AG04450 (cell line): ENCODE measurements at regions not wholly inside any gene's neighbourhood (a gene's known extent, or its start where the extent isn't known, plus 50 kb on each side); places are given as distances from the start of the nearest gene placed in this dataset. TPM values are rescaled to one million over a fixed set of nuclear protein-coding genes. Genes with fewer than 3 reads are reported as not detected.

ENCODE experiments used
- CTCF ChIA-PET: fragments of 300-600, 350-600 bp; formaldehyde crosslinking; extraction: SDS; loops from one replicate; lab custom pipeline; 2022; ENCODE audit warnings: antibody characterized with exemption, inconsistent platforms; lab: Charles Lee
- POLR2A ChIA-PET: fragments of 350-600 bp; formaldehyde crosslinking; extraction: SDS; loops from one replicate; lab custom pipeline; 2021; ENCODE audit warnings: antibody characterized with exemption, inconsistent platforms; lab: Yijun Ruan, JAX
- DNase-seq: peaks from one replicate; pipeline ENCODE4 v3.0.0-alpha.2; 2011; ENCODE audit warnings: low read depth, low spot score
- H3K27ac ChIP-seq: one replicate; pipeline ENCODE4 v1.5.1; 2012; ENCODE audit warnings: low read depth, low read length, control low read depth
- H3K27me3 ChIP-seq: one replicate; pipeline ENCODE4 v1.6.0; 2012; ENCODE audit warnings: low read length; ENCODE audit not compliant: control insufficient read depth, insufficient read depth
- H3K4me3 ChIP-seq: 2 replicates; pipeline ENCODE4 v1.5.1; 2011; ENCODE audit warnings: mild to moderate bottlenecking, low read depth, low read length, control low read depth
- H3K9me3 ChIP-seq: 2 replicates; pipeline ENCODE4 v1.5.1; 2012; ENCODE audit warnings: low read length; ENCODE audit not compliant: control insufficient read depth, insufficient read depth
- small RNA-seq: library from RNA; depleted of rRNA; stranded (forward); fragments of <200 nt; gene quantifications from one replicate; pipeline ENCODE3, GENCODE V24; 2012; ENCODE audit warnings: low read depth; ENCODE audit not compliant: insufficient read length
- TF ChIP-seq, protein P1 (sequence below): IDR thresholded peaks from 2 replicates; pipeline ENCODE4 v1.5.1; 2011; ENCODE audit warnings: low read depth, low read length, control low read depth, inconsistent platforms

DNA sequence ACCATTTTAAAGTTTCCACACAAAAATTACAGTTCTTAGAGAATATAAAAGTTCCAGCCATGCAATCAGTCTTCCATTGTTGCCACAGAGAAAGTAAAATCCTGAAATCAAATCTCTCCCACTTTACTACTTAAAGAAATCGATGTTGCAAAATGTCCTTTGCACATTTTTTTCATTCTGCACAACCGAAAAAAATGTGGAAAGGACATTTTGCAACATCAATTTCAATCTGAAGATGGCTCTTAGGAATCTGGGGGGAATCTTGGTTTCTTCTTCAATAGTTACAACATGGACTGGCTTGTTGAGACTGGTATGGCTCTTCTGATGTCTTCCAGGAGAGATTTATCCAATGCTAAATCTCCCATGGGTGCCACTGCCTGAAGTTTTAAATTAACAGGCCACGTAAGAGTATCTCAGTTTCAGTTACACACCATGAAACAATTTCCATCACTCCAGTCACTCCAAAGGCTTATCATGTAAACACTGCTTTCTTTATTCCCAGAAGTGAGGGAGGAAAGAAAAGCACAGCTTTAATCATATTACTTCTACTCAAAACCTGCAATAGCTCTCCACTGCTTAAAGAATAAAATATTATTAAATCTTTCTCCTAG, 55.8 kb upstream of the CTNNB1 start:
- Histone ChIP-seq H3K27me3 (no peaks in the 10 kb centered on the region), H3K27ac (no peak overlapping the region), H3K4me3 (no peak overlapping the region), H3K9me3 (no peaks in the 10 kb centered on the region)
- ChIA-PET POLR2A (no interaction called here), CTCF (no interaction called here)
- no peak for DNase-seq
- TF ChIP-seq, protein P1, sequence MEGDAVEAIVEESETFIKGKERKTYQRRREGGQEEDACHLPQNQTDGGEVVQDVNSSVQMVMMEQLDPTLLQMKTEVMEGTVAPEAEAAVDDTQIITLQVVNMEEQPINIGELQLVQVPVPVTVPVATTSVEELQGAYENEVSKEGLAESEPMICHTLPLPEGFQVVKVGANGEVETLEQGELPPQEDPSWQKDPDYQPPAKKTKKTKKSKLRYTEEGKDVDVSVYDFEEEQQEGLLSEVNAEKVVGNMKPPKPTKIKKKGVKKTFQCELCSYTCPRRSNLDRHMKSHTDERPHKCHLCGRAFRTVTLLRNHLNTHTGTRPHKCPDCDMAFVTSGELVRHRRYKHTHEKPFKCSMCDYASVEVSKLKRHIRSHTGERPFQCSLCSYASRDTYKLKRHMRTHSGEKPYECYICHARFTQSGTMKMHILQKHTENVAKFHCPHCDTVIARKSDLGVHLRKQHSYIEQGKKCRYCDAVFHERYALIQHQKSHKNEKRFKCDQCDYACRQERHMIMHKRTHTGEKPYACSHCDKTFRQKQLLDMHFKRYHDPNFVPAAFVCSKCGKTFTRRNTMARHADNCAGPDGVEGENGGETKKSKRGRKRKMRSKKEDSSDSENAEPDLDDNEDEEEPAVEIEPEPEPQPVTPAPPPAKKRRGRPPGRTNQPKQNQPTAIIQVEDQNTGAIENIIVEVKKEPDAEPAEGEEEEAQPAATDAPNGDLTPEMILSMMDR, result no peak

DNA sequence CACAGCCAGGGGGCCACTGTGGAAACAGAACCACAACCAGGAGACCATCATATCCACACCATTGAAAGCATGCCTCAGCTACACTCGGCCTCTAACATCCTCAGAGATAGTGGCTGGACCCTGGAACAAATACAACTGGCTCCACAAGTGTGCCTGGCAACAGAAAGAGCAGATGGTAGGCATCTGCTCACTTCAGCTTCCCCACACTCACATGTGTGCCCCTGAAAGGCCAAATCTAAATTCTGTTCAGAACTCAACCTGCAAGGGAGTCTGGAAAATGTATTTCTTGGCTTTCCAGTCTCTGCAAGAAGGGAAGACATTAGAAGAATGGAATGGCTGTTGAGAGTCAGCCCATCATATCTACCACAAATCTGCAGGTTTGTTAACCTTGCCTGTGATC, 54.7 kb upstream of the CTNNB1 start:
- CTCF ChIA-PET, result no interaction called here
- Histone ChIP-seq H3K4me3 (no peak overlapping the region), H3K9me3 (no peaks in the 10 kb centered on the region), H3K27ac (no peak overlapping the region), H3K27me3 (no peaks in the 10 kb centered on the region)
- TF ChIP-seq, protein P1, result no peak
- POLR2A ChIA-PET, result no interaction called here
- no peak for DNase-seq

DNA sequence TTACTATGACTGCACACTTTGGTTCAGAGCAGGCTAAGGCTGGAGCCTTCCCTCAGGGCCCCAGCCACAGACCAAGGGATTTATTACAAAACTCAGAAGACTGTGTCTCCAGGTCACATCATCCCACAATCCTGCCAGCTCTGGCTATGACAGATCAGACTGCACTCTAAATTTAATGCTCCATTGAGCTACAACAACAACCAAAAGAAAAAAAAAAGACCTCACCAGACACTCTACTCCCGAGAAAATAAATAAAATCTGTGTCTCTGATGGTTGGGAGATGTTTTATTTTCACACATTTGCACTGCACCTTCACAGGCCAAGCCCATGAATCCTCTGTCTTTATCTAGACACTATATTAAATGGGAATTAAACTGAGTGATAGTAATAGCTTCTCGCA, 50.8 kb upstream of the CTNNB1 start:
- peaks cover 2% of the 10 kb centered on the region for H3K27me3 ChIP-seq
- no peak overlapping the region for H3K27ac ChIP-seq
- CTCF ChIA-PET, result interaction anchor here (0.5 kb wide), 1 partner anchor 552 kb away, joined by 3 read pairs; no protein-coding TSS in a partner anchor
- no peaks in the 10 kb centered on the region for H3K9me3 ChIP-seq
- TF ChIP-seq, protein P1, result no peak
- no peak for DNase-seq
- no peak overlapping the region for H3K4me3 ChIP-seq
- POLR2A ChIA-PET, result no interaction called here

DNA sequence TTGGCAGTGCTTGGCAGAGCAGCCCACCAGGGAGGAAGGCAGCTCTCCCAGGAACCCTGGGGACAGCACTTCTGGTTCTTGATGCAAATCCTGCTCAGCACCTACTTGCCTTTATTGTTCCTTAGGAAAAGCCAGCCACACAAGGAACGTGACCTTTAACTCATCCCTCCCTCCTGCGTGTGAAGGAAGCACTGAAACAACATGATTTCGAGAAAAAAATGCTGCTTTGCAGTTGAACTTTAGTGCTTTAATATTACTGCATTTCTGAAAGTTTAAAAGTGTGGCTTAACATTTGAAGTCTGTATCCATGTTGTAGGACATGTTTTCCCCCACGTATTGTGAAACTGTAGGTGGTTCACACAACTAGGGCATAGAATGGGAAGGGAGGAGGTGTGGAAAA, 50.4 kb upstream of the CTNNB1 start:
- peaks cover 2% of the 10 kb centered on the region for H3K27me3 ChIP-seq
- TF ChIP-seq, protein P1, result no peak
- ChIA-PET POLR2A (no interaction called here), CTCF (interaction anchor here (0.5 kb wide), 1 partner anchor 552 kb away, joined by 3 read pairs; no protein-coding TSS in a partner anchor)
- no peak overlapping the region for H3K4me3 ChIP-seq
- DNase-seq, result no peak
- H3K27ac ChIP-seq, result no peak overlapping the region
- H3K9me3 ChIP-seq, result no peaks in the 10 kb centered on the region

Small RNAs in the stretch of these regions (small RNA-seq; reads per million reads assigned to genes)
- gene AC099560.2 (not detected), gene HMGN2P24 (not detected)
